Suppressor macrophage (primary cell): ENCODE measurements at regions not wholly inside any gene's neighbourhood (a gene's known extent, or its start where the extent isn't known, plus 50 kb on each side); places are given as distances from the start of the nearest gene placed in this dataset.

Experiments
- DNase-seq, 4 experiments: peaks; one replicate each; pipeline ENCODE4 v3.0.0-alpha.2; 2020 to 2022

- DNase-seq: no peak
Observed at GRCh38 chr7:9870674-9871073, 1103.0 kb upstream of the PHF14 start.

DNA sequence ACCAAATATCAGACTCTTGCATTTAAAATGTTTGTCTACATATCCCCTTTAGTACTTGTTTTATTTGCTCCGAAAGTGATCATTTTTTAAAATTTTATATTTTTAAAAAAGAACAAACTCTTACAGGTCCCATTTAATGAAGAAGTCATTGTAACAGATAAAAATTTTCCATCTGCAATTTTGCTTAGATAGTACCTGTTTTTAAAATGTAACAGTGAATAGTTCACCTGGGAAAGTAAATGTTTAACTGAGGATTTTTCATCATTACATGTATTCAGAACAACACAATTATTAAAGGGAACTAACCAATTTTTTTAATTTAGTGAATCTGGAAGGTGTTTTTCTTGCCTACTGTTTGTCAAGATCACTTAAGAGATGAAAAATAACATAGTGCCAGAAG is 1099.5 kb upstream of the PHF14 start:
- no peak for DNase-seq

DNA sequence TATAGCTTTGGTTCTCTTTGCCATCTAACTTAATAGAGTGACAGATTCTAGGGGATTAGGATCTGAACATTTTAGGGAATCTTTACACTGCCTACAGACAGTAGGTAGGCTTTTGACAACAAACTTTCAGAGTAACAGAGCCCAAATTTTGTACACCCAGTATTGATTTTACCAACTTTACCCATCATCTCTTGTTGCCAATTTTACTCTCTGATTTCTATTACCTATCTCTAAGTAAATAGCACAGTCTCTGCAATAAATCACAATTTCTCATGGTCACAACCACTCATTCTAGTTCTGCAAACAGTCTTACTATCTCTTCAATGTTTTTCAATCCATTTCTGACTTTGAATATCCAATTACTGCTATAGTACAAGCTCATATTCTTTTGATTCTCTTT is 1097.6 kb upstream of the PHF14 start:
- no peak for DNase-seq

DNA sequence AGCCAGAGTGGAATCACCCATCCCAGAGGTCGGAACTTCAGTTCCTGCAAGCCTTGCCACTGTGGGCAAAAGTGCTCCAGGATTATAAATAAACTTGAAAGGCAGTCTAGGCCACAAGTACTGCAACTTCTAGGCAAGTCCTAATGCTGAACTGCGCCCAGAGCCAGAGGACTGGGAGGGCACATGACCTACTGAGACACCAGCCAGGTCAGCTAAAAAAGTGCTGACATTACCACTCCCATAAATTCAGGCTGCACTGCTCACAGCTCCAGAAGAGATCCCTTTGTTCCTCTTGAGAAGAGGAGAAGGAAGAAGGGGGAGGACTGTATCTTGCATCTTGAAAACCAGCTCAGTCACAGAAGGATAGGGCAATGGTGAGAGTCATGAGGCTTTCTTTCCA is 1084.1 kb upstream of the PHF14 start:
- DNase-seq: peak in 1 of 4 experiments; percentile 7

- no peak for DNase-seq
Observed at GRCh38 chr7:9890092-9890491, 1083.6 kb upstream of the PHF14 start.

DNA sequence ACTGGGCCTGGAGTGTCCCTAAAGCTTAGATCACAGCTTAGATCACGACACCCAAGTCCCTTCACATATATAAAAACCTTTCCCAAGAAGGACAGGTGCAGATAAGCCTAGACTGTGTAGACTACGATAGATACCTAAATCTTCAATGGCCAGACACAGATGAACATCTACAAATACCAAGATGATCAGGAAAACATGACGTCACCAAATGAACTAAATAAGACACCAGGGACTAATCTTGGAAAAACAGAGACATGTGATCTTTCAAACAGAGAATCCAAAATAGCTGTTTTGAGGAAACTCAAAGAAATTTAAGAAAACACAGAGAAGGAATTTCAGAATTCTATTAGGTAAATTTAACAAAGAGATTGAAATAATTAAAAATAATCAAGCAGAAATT is 1082.6 kb upstream of the PHF14 start:
- DNase-seq: no peak

DNA sequence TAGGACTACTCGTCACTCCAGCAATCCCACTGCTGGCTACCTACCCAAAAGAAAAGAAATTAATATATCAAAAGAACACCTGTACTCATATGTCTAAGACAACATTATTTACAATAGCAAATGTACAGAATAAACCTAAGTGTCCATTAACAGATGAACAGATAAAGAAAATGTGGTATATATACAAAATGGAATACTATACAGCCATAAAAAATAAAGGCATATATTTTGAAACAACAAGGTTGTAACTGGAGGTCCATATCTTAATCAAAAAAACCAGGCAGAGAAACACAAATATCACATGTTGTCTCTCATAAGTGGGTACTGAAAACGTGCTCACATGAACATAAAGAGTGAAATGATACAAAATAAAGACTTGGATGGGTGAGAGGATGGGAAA is 1073.3 kb upstream of the PHF14 start:
- no peak for DNase-seq

- DNase-seq: no peak
Observed at GRCh38 chr7:9921326-9921725, 1052.3 kb upstream of the PHF14 start.

DNA sequence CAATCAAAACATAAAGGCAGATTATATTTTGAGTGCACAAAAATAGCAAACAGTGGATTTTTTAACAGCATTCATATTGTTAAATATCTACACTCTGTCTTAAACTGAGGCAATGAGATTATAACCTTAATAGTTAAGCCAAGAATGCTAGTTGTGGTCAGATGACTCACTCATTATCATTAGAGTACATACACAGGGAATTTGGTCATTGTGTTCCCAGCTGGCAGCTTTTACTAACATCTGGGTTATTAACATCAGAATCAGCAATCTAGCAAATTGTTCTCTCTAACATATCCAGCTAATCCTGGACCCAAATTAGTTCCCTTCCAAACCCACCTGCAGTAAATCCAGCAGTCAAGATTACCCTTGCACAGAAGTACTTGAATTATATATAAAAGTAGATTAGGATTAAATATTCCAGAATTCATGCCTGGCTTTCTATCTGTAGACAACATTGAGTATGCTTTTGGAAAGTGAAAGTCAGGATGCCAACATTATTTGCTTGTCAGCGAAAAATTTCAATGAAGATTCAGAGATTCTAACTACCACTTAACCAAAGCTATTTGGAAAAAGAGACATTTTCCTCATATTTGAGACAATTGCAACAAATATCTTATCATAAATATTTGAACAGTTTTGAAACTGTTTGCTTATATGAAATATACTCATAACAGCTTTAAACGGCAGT is 1035.6 kb upstream of the PHF14 start:
- DNase-seq: no peak

GRCh38 chr7:9939176-9939575 is 1034.5 kb upstream of the PHF14 start:
- no peak for DNase-seq

DNA sequence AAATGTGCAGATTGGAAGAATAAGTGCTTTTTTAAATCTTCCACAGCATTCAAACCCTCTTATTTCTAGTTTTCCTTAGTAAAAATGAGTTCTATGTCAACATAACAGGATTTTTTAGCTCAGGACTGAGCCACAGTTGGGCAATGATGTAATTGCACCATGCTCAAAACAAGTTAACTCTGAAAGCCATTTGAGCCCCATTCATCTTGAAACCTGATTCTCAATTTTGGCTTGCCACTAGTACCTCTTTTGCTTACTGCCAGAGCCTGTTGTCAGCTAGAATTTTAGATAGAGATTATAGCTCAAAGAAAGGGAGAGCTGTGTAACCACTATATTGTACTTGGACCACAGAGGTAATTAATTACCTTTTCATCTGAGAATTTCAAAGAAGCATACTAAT is 1028.5 kb upstream of the PHF14 start:
- DNase-seq: no peak

DNA sequence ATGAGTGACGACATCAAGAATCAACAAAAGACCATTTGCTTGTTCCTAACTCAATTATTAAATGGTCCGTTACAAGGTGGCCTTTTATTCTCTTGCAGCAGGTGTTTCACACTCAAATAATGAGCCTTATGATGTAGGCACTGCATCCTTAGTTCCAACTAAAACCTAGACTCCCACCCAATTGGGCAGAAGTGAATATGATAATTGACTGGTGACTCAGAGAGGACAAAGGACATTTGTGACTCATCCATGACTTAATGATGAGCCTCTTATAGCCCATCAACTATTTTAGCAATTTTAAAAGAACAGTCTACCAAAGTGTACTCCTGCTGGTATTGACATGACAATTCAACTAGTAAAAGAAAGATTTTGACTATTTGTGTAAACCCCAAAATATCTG is 1027.8 kb upstream of the PHF14 start:
- DNase-seq: no peak

DNA sequence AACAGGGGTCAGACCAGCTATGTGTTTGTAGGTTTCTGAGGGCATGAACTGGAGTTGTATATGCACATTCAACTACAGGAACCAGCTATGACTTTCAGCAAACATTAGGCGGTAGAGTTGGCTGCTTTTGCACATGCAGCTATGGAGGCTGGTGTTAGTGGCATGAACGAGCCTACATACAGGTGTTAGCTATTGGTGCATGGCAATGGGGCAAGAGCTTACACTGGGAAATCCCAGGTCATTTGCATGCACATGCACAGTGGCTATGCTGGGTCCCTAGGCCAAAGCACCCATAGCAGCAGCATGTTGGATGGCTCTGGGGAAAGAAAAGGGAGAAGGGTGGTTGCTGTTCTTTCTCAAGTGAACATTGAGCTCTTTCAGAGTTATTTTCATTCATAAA is 1018.5 kb upstream of the PHF14 start:
- no peak for DNase-seq

DNA sequence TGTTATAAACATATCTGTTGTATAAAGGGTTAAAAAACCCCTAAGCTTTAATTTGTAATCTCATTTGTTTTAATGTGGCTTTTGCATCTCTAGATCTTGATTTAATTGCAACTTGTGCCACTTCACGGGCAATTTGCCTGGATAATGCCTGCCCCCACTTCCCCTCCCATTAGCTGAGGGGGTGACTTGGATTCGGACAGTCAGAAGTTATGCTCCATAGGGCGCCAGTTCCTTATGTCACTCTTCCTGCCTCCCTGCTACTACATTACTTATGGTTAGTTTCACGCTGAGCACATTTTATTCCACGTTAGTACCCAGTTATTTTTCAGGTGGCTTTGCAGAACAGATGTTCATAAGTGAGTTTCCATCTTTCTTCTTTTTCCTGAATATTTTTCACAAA is 1015.2 kb upstream of the PHF14 start:
- no peak for DNase-seq

DNA sequence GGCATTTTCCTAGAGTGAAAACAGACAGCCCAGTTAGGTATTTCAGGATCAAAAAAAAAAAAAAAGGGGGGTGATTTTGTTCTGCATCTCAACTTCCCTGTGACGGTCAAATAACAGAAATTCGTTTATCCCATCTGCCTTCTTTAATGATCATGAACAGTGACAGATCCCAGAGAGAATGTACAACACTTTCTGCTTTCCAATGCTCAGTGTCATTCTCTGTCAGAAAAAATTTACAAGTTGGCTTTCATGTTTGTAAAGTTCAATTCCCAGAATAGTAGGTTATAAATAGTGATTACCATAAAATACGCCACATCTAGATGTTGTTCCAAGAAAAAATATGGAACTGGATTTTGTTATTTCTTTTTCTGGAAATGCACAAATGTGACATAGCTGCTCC is 1013.2 kb upstream of the PHF14 start:
- no peak for DNase-seq

- no peak for DNase-seq
Observed at GRCh38 chr7:9961161-9961922, 1012.3 kb upstream of the PHF14 start.

DNA sequence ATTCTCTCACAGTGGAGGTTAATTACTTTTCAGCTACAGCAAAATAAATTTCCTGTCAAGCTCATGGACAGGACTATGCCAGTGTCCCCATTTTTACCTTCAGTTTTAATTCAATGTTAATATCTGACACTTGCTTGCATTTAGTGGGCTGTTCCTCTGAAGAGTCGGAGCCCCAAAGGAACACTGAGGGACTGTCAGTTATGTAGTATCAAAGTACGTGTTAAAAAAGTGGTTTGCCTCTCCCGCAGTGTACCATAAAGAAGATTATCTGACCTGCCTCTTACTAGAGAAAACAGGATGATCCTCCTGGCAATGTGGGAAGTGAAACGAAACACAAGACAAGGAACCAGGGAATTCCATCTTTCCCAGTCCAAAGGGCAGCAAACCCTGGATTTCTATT is 1010.9 kb upstream of the PHF14 start:
- no peak for DNase-seq

DNA sequence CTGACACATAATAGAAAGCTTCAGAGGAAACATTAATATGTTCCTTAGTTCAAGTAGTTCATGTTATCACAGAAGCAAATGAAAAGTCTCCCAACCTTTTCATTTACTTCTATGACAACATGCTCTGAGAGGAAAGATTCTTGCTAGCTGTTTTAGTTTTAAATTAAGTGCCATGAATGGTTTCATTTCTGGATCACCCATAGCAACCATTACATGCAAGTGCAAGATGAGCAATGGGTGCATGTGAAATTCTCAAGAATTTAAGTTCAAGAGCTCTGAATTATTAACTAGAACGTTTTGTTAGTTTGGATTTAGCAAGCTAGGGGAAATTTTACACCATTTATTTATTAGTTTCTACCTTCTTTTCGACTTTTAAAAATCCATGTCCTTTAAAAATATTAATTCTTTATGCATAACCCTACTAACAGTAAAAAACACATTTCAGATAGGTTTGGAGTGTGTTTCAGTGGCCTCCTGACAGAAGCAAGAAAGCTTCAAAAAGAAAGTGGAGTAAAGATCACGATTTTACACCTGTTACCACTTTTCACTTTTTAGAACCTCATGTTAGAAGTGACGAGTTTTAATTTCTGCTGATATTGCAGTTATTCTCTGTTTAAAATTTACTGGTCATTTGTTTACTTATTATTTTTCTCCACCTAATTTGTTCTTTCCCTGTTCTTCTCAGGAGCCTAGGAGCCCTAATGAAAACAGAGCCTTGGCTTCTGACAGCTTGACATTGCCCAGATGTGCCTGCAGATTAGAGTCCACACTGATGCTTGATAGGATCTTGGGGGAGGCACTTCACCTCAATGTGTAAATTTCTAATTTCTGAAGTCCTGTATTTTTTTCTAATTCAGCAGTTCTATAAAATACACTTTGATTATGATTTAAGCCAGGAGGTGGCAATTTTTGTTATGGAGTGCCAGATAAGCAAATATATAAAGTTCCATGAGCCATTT is 995.3 kb upstream of the PHF14 start:
- DNase-seq: no peak

DNA sequence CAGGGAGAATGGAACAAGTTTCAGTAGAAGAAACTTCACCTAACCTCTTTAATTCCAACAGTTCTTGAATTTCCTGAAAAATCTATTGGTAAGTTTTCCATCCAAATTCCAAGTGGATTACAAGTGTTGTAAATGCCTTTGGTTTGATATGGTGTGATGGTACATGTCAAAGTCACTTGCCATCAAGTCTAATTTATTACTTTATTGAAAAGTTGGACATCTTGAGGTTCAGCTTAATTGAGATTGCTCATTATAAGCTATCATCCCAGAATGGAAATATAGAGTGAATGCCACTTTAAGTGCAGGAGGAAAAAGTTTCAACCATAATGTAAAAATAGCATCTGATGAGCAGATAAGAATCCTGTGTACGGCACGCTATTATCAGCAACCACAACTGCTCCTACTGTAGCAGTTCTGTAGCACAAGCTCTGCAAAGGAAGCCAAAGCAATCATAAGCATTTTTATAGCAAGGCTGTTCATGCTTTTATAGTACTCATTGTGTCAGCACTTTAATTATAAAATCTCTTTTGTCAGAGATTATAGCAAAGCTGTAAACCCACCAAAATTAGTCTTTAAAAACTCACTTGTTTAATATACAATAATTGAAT is 991.8 kb upstream of the PHF14 start:
- DNase-seq: no peak

- no peak for DNase-seq
Observed at GRCh38 chr7:9983048-9983447, 990.6 kb upstream of the PHF14 start.

- DNase-seq: no peak
Observed at GRCh38 chr7:10015687-10016086, 958.0 kb upstream of the PHF14 start.

GRCh38 chr7:10022480-10022879 is 951.2 kb upstream of the PHF14 start:
- DNase-seq: no peak

GRCh38 chr7:10022957-10023356 is 950.7 kb upstream of the PHF14 start:
- no peak for DNase-seq
